H9 (cell line): ENCODE measurements at regions not wholly inside any gene's neighbourhood (a gene's known extent, or its start where the extent isn't known, plus 50 kb on each side); places are given as distances from the start of the nearest gene placed in this dataset.

ENCODE experiments used
- DNase-seq: peaks from one replicate; pipeline ENCODE4 v3.0.0-alpha.2; 2017
- H2AFZ ChIP-seq: one replicate; pipeline ENCODE4 v1.6.1; 2013; ENCODE audit warnings: mild to moderate bottlenecking, low read length, control low read depth, moderate library complexity
- H2AK5ac ChIP-seq: 2 replicates; pipeline ENCODE4 v1.6.1; 2013; ENCODE audit warnings: low read length, control low read depth, mixed read lengths; ENCODE audit not compliant: insufficient read length
- H2BK120ac ChIP-seq: one replicate; pipeline ENCODE4 v1.6.1; 2013; ENCODE audit warnings: low read depth, mild to moderate bottlenecking, low read length, control low read depth, inconsistent platforms; ENCODE audit not compliant: poor library complexity, severe bottlenecking
- H2BK12ac ChIP-seq: 2 replicates; pipeline ENCODE4 v1.6.1; 2013; ENCODE audit warnings: low read length, control low read depth, mixed read lengths, low read depth; ENCODE audit not compliant: insufficient read length
- H2BK15ac ChIP-seq: 2 replicates; pipeline ENCODE4 v1.6.1; 2013; ENCODE audit warnings: low read depth, low read length, control low read depth
- H2BK20ac ChIP-seq: one replicate; pipeline ENCODE4 v1.6.1; 2013; ENCODE audit warnings: low read depth, mild to moderate bottlenecking, low read length, control low read depth, inconsistent platforms; ENCODE audit not compliant: poor library complexity, severe bottlenecking
- H2BK5ac ChIP-seq: 2 replicates; pipeline ENCODE4 v1.6.1; 2013; ENCODE audit warnings: low read length, control low read depth, mixed read lengths; ENCODE audit not compliant: insufficient read length
- H3K14ac ChIP-seq: 2 replicates; pipeline ENCODE4 v1.6.1; 2013; ENCODE audit warnings: low read length, control low read depth; ENCODE audit not compliant: insufficient read depth
- H3K18ac ChIP-seq: 2 replicates; pipeline ENCODE4 v1.6.1; 2013; ENCODE audit warnings: low read depth, mild to moderate bottlenecking, mixed read lengths, low read length, control low read depth; ENCODE audit not compliant: insufficient read length
- H3K23ac ChIP-seq: 2 replicates; pipeline ENCODE4 v1.6.1; 2013; ENCODE audit warnings: low read length, control low read depth, mixed read lengths, low read depth; ENCODE audit not compliant: insufficient read length
- H3K23me2 ChIP-seq: 2 replicates; pipeline ENCODE4 v1.6.1; 2013; ENCODE audit warnings: low read depth, mild to moderate bottlenecking, mixed read lengths, low read length, control low read depth; ENCODE audit not compliant: insufficient read length, poor library complexity, severe bottlenecking
- H3K27ac ChIP-seq: 2 replicates; pipeline ENCODE4 v1.5.1; 2013; ENCODE audit warnings: low read length, control low read depth, mixed read lengths, low read depth; ENCODE audit not compliant: insufficient read length
- H3K27me3 ChIP-seq: 2 replicates; pipeline ENCODE4 v1.6.1; 2013; ENCODE audit warnings: low read length, control low read depth, inconsistent platforms; ENCODE audit not compliant: insufficient read depth
- H3K4ac ChIP-seq: 2 replicates; pipeline ENCODE4 v1.6.1; 2013; ENCODE audit warnings: low read depth, mild to moderate bottlenecking, control low read depth, inconsistent platforms, low read length, moderate library complexity
- H3K4me1 ChIP-seq: 2 replicates; pipeline ENCODE4 v1.6.1; 2013; ENCODE audit warnings: low read length, control low read depth, inconsistent platforms; ENCODE audit not compliant: insufficient read depth
- H3K4me2 ChIP-seq: 2 replicates; pipeline ENCODE4 v1.6.1; 2013; ENCODE audit warnings: low read length, control low read depth, mixed read lengths; ENCODE audit not compliant: insufficient read length, insufficient read depth
- H3K56ac ChIP-seq: 2 replicates; pipeline ENCODE4 v1.6.1; 2013; ENCODE audit warnings: low read depth, mild to moderate bottlenecking, mixed read lengths, low read length, control low read depth; ENCODE audit not compliant: insufficient read length
- H3K79me1 ChIP-seq: 2 replicates; pipeline ENCODE4 v1.6.1; 2013; ENCODE audit warnings: low read depth, mild to moderate bottlenecking, moderate library complexity, low read length, control low read depth, inconsistent platforms; ENCODE audit not compliant: insufficient read depth, poor library complexity, severe bottlenecking
- H3K79me2 ChIP-seq: 2 replicates; pipeline ENCODE4 v1.6.1; 2013; ENCODE audit warnings: low read length, control low read depth, inconsistent platforms; ENCODE audit not compliant: insufficient read depth
- H3K9ac ChIP-seq: 2 replicates; pipeline ENCODE4 v1.6.1; 2013; ENCODE audit warnings: low read length, control low read depth, mixed read lengths; ENCODE audit not compliant: insufficient read length; ENCODE audit errors: extremely low read depth
- H3K9me3 ChIP-seq: one replicate; pipeline ENCODE4 v1.6.1; 2013; ENCODE audit warnings: low read depth, low read length, inconsistent platforms; ENCODE audit not compliant: control insufficient read depth
- H3T11ph ChIP-seq: one replicate; pipeline ENCODE4 v1.6.1; 2013; ENCODE audit warnings: mild to moderate bottlenecking, low read length, control low read depth, inconsistent platforms
- H4K20me1 ChIP-seq: one replicate; pipeline ENCODE4 v1.6.1; 2013; ENCODE audit not compliant: control insufficient read depth, insufficient read length, insufficient read depth
- H4K5ac ChIP-seq: 2 replicates; pipeline ENCODE4 v1.6.1; 2013; ENCODE audit warnings: low read depth, mild to moderate bottlenecking, mixed read lengths, low read length, control low read depth; ENCODE audit not compliant: insufficient read length
- H4K8ac ChIP-seq: replicated peaks from 2 replicates; pipeline ENCODE4 v1.6.1; 2013; ENCODE audit warnings: low read length, control low read depth, mixed read lengths, low read depth; ENCODE audit not compliant: insufficient read length
- H4K91ac ChIP-seq: 2 replicates; pipeline ENCODE4 v1.6.1; 2013; ENCODE audit warnings: low read depth, mild to moderate bottlenecking, moderate library complexity, mixed read lengths, low read length, control low read depth; ENCODE audit not compliant: insufficient read length
- H3K27ac Mint-ChIP-seq, 3 experiments: 2 replicates in 2 of 3; 3 replicates in 1 of 3; pipeline ENCODE4 v1.8.0; 2020 to 2021; ENCODE audit warnings: mixed read lengths in 3 of 3, mild to moderate bottlenecking in 1 of 3, moderate library complexity in 1 of 3
- H3K27me3 Mint-ChIP-seq: 2 replicates; pipeline ENCODE4 v1.8.0; 2021; ENCODE audit warnings: low read depth, mild to moderate bottlenecking, moderate library complexity, mixed read lengths
- H3K36me3 Mint-ChIP-seq, 3 experiments: 2 replicates in 2 of 3; 3 replicates in 1 of 3; pipeline ENCODE4 v1.8.0; 2020 to 2021; ENCODE audit warnings: low read depth in 3 of 3, mixed read lengths in 3 of 3; ENCODE audit not compliant: insufficient read depth in 1 of 3
- H3K4me1 Mint-ChIP-seq, 2 experiments: 2 replicates each; pipeline ENCODE4 v1.8.0; 2020; ENCODE audit warnings: mixed read lengths in 2 of 2
- H3K4me3 Mint-ChIP-seq, 2 experiments: 2 replicates in 1 of 2; 3 replicates in 1 of 2; pipeline ENCODE4 v1.8.0; 2020 to 2021; ENCODE audit warnings: mild to moderate bottlenecking in 2 of 2, mixed read lengths in 2 of 2, moderate library complexity in 1 of 2
- H3K9me3 Mint-ChIP-seq, 2 experiments: 2 replicates in 1 of 2; 3 replicates in 1 of 2; pipeline ENCODE4 v1.8.0; 2020; ENCODE audit warnings: mild to moderate bottlenecking in 2 of 2, mixed read lengths in 2 of 2, moderate library complexity in 1 of 2
- WGBS: extraction: QIAGEN DNeasy Blood & Tissue Kit; methylation state at CpG from one replicate; pipeline ENCODE4 v1.1.7; 2013; ENCODE audit warnings: missing lambda C conversion rate, low lambda C conversion rate, mixed read lengths; ENCODE audit not compliant: insufficient read length; ENCODE audit errors: extremely low coverage; 5-methylcytosine and 5-hydroxymethylcytosine counted together
- TF ChIP-seq, protein P1 (sequence below): fragments of 200-600 bp; sonication (generic); conservative IDR thresholded peaks from 3 replicates; pipeline ENCODE4 v1.8.0; 2021; ENCODE audit warnings: antibody characterized with exemption, mild to moderate bottlenecking

DNA sequence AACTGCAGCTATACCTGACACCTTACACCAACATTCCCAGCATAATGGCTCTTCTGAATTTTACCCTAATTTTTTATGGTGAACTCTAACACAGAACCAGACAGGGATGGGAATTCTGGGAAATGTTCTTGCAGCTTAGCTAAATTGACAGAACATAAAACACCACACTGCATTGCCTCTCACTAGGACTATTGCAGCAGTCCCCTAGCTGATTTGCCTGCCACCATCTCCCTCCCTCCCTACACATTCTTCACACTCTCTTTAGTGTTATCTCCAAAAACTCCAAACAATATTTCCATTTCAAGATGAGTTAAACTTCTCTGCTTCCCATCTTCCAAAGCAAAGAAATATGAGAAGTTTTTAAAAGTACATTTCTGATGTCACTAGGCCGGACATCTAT is 733.9 kb upstream of the INTU start:
- H3K4me1 Mint-ChIP-seq: no peaks in the 10 kb centered on the region
- H3K36me3 Mint-ChIP-seq: peaks cover 18 to 38% (median 18%) of the 10 kb centered on the region in 3 experiments
- Histone ChIP-seq H4K5ac (no peak overlapping the region), H3K9me3 (peaks cover 19% of the 10 kb centered on the region), H3T11ph (no peak overlapping the region), H2AK5ac (no peak overlapping the region), H3K9ac (no peak overlapping the region), H4K20me1 (no peaks in the 10 kb centered on the region), H3K4ac (no peak overlapping the region), H3K4me2 (no peak overlapping the region), H2BK15ac (no peak overlapping the region), H2BK5ac (no peak overlapping the region), H4K8ac (no peak overlapping the region), H3K14ac (no peak overlapping the region), H3K23ac (no peak overlapping the region), H3K27ac (no peak overlapping the region), H3K23me2 (no peaks in the 10 kb centered on the region), H3K79me2 (no peaks in the 10 kb centered on the region), H3K56ac (no peak overlapping the region), H3K79me1 (no peaks in the 10 kb centered on the region), H3K27me3 (no peaks in the 10 kb centered on the region), H3K18ac (no peak overlapping the region), H2BK120ac (no peak overlapping the region), H3K4me1 (no peaks in the 10 kb centered on the region), H2BK20ac (no peak overlapping the region), H4K91ac (no peak overlapping the region), H2AFZ (no peak overlapping the region), H2BK12ac (no peak overlapping the region)
- no CpG with 5 or more reads among the region's 1 CpG for WGBS
- H3K4me3 Mint-ChIP-seq: no peak overlapping the region
- H3K27ac Mint-ChIP-seq: no peak overlapping the region
- peaks cover 24 to 31% of the 10 kb centered on the region in 2 experiments for H3K9me3 Mint-ChIP-seq
- no peak for DNase-seq
- TF ChIP-seq, protein P1, sequence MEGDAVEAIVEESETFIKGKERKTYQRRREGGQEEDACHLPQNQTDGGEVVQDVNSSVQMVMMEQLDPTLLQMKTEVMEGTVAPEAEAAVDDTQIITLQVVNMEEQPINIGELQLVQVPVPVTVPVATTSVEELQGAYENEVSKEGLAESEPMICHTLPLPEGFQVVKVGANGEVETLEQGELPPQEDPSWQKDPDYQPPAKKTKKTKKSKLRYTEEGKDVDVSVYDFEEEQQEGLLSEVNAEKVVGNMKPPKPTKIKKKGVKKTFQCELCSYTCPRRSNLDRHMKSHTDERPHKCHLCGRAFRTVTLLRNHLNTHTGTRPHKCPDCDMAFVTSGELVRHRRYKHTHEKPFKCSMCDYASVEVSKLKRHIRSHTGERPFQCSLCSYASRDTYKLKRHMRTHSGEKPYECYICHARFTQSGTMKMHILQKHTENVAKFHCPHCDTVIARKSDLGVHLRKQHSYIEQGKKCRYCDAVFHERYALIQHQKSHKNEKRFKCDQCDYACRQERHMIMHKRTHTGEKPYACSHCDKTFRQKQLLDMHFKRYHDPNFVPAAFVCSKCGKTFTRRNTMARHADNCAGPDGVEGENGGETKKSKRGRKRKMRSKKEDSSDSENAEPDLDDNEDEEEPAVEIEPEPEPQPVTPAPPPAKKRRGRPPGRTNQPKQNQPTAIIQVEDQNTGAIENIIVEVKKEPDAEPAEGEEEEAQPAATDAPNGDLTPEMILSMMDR: no peak
- H3K27me3 Mint-ChIP-seq: no peaks in the 10 kb centered on the region
